Testis (tissue), 2 donors: ENCODE measurements at regions not wholly inside any gene's neighbourhood (a gene's known extent, or its start where the extent isn't known, plus 50 kb on each side); places are given as distances from the start of the nearest gene placed in this dataset.

Source experiments
- POLR2A ChIP-seq: fragments of 450-650 bp; IDR thresholded peaks from one replicate; pipeline ENCODE4 v1.6.1; 2017; ENCODE audit warnings: antibody characterized with exemption, mild to moderate bottlenecking, moderate library complexity
- TF ChIP-seq, protein P1 (sequence below), 3 experiments: fragments of 450-650 bp in 2 of 3; fragments of 200-600 bp in 1 of 3; sonication (generic) in 1 of 3; IDR thresholded peaks; one replicate each; pipeline ENCODE4 v1.5.1; 2016 to 2019; ENCODE audit warnings: antibody characterized with exemption in 3 of 3, mild to moderate bottlenecking in 2 of 3, moderate library complexity in 1 of 3

DNA sequence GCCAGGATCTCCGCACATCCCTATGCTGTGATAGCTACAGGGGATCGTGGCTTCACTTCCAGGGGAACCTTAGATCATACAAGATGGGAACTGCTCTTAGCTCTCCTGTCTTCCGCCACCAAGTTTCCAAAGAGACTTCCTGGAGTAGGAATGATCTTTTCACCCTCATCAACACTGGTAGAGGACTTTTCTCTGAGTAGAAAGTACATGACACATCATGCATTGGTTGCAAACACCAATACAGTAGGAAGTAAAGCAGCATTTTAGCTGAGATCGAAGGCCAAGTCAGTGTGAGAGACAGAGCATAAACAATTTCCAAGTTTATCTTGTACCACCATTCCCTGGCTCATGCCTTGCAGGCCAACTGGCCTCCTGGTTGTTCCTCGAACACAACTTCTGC lies 113.1 kb upstream of the NEDD9 start:
- TF ChIP-seq, protein P1, sequence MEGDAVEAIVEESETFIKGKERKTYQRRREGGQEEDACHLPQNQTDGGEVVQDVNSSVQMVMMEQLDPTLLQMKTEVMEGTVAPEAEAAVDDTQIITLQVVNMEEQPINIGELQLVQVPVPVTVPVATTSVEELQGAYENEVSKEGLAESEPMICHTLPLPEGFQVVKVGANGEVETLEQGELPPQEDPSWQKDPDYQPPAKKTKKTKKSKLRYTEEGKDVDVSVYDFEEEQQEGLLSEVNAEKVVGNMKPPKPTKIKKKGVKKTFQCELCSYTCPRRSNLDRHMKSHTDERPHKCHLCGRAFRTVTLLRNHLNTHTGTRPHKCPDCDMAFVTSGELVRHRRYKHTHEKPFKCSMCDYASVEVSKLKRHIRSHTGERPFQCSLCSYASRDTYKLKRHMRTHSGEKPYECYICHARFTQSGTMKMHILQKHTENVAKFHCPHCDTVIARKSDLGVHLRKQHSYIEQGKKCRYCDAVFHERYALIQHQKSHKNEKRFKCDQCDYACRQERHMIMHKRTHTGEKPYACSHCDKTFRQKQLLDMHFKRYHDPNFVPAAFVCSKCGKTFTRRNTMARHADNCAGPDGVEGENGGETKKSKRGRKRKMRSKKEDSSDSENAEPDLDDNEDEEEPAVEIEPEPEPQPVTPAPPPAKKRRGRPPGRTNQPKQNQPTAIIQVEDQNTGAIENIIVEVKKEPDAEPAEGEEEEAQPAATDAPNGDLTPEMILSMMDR (IDR thresholded peaks at IDR 0.05): no peak
- TF ChIP-seq POLR2A: no peak
